ENCODE measurements at regions not wholly inside any gene's neighbourhood (a gene's known extent, or its start where the extent isn't known, plus 50 kb on each side); places are given as distances from the start of the nearest gene placed in this dataset.

DNA sequence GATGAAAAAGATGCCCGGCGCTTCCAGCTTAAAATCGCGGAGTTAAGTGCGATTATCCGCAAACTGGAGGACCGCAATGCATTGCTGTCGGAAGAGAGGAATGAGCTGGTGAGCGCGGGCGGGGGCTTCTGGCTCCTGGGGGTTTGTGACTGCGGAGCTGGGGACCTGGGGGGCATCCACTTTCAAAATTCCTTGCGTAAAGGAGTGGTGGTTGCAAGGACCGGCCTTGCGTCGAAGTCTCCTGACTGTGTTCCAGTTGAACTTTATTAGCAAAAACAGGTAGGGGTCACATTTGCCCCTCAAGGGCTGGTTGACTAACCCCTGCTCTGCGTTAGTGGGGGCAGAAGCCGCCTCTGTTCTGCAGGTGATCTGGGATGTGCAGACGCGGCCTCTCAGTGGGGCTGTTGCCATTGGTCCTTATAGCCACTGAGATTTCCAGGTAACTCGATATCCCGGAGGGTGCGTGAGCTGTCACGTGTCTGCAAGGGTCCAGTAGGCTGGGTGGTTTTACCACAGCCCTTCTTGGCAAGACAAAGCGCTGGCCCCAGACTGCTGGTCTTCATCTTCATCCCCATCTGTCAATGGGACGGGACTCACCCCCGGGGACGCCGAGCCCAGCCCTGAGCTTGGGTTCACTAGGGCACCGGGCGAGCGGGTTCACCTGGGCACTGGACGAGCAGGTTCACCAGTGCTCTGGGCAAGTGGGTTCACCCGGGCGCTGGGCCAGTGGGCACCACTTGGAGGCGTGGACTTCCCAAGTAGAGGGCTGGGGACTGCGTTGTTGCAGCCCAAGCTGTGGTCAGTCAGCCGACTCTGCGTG, 51.5 kb upstream of the DPYSL4 start:
- DNase-seq = no peak

DNA sequence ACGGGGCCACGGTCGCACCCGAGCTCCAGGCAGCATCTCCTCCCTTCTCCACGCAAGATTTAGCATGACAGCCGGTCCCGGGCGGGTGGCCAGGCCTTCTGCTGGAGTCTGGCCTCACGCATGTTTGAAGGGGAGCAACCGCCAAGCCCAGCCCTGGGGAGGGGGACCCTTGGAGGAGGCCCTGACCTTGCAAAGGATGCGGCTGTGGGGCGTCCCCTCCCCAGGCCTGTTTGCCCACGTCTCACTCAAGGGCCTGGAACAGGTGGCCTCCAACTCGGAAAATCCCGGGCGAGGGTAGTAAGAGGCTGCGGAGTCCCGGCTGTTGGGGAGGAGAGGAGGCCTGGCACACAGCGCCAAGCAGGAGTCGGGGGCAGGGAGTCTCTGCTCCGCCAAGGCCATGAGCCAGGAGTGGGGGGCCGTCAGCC, 50.6 kb upstream of the DPYSL4 start:
- no peak for DNase-seq

DNA sequence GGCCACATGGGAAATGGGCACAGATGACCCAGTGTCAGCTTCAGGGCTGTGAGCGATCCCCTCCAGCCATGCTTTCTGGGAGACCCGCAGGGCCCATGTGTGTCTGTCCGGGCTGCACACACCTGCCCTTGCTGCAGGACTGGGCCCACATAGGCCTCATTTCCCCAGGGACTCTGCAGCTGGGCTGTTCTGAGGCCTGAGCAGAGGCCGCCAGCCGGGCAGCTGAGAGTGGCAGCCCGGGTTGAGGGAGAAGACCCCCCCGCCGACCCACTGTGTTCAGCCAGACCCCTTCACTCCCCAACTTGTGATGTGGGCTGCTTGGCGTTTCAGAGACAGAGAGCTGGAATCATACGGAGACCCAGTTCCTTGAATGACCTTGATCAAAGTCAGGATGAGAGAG, 50.1 kb upstream of the DPYSL4 start:
- no peak for DNase-seq
